ENCODE measurements at regions not wholly inside any gene's neighbourhood (a gene's known extent, or its start where the extent isn't known, plus 50 kb on each side); places are given as distances from the start of the nearest gene placed in this dataset.

GRCh38 chr4:11894977-11895376 lies 466.3 kb upstream of the HS3ST1 start:
- Mint-ChIP-seq H3K4me3 (no peak overlapping the region), H3K27ac (no peak overlapping the region), H3K36me3 (ENCODE audit: low read depth) (peaks cover 31% of the 10 kb centered on the region), H3K4me1 (no peaks in the 10 kb centered on the region; the same call in 2 of the 3 replicates), H3K9me3 (peaks cover 25% of the 10 kb centered on the region), H3K27me3 (ENCODE audit: insufficient read depth, low read depth, poor library complexity) (no peaks in the 10 kb centered on the region)
- Histone ChIP-seq H2AFZ (no peak overlapping the region), H3F3A (replicated peaks; ENCODE audit: low read depth) (no peaks in the 10 kb centered on the region), H3K27me3 (ENCODE audit: insufficient read depth) (no peaks in the 10 kb centered on the region), H3K27ac (ENCODE audit: low read depth) (no peak overlapping the region), H3K79me2 (replicated peaks; ENCODE audit: insufficient read depth) (no peaks in the 10 kb centered on the region), H3K36me3 (ENCODE audit: insufficient read depth) (no peaks in the 10 kb centered on the region), H3K4me3 (no peak overlapping the region), H4K20me1 (replicated peaks; ENCODE audit: insufficient read depth) (no peaks in the 10 kb centered on the region), H3K9me2 (ENCODE audit: insufficient read depth) (no peaks in the 10 kb centered on the region; the same call in 1 of the 2 replicates), H3K4me2 (no peak overlapping the region), H3K4me1 (ENCODE audit: insufficient read depth) (no peaks in the 10 kb centered on the region)
- DNase-seq (ENCODE audit: low spot score) (no peak), ATAC-seq (no peak)
- TF ChIP-seq POLR2AphosphoS5 (IDR thresholded peaks at IDR 0.05; ENCODE audit: low read depth) (no peak), CTCF (conservative IDR thresholded peaks at IDR 0.05; ENCODE audit: low read depth in 2 of 2) (no peak), NANOG (IDR thresholded peaks at IDR 0.05; ENCODE audit: borderline replicate concordance) (no peak), STAT1 (IDR thresholded peaks at IDR 0.05; ENCODE audit: unreplicated experiment) (no peak), CREB1 (CRISPR knock-in tag; IDR thresholded peaks at IDR 0.05; ENCODE audit: low read depth) (no peak), JUNB (IDR thresholded peaks at IDR 0.05; ENCODE audit: unreplicated experiment) (no peak), EZH2phosphoT487 (IDR thresholded peaks at IDR 0.05; ENCODE audit: unreplicated experiment) (no peak), REST (IDR thresholded peaks at IDR 0.05; ENCODE audit: unreplicated experiment) (no peak), ZNF331 (CRISPR knock-in tag; IDR thresholded peaks at IDR 0.05; ENCODE audit: low read depth) (no peak), ZNF462 (CRISPR knock-in tag; IDR thresholded peaks at IDR 0.05) (no peak)
